ENCODE measurements at regions not wholly inside any gene's neighbourhood (a gene's known extent, or its start where the extent isn't known, plus 50 kb on each side); places are given as distances from the start of the nearest gene placed in this dataset.

- in situ Hi-C loops (cut with MboI; ENCODE audit: low sequenced_read_pairs, unreplicated experiment), result no loop called here
- no peak for DNase-seq (ENCODE audit: low spot score)
- no peak for TF ChIP-seq CTCF (IDR thresholded peaks at IDR 0.05; ENCODE audit: borderline replicate concordance, control extremely low read depth, extremely low read depth, insufficient read depth, missing control alignments)
Observed at GRCh38 chrX:95721011-95721410, 963.6 kb upstream of the DIAPH2 start.

GRCh38 chrX:95728446-95728845 lies 956.2 kb upstream of the DIAPH2 start:
- TF ChIP-seq CTCF (IDR thresholded peaks at IDR 0.05; ENCODE audit: borderline replicate concordance, control extremely low read depth, extremely low read depth, insufficient read depth, missing control alignments), result no peak
- no peak for DNase-seq (ENCODE audit: low spot score)
- in situ Hi-C loops (cut with MboI; ENCODE audit: low sequenced_read_pairs, unreplicated experiment), result no loop called here

- no peak for TF ChIP-seq CTCF (IDR thresholded peaks at IDR 0.05; ENCODE audit: borderline replicate concordance, control extremely low read depth, extremely low read depth, insufficient read depth, missing control alignments)
- DNase-seq (ENCODE audit: low spot score), result no peak
- in situ Hi-C loops (cut with MboI; ENCODE audit: low sequenced_read_pairs, unreplicated experiment), result no loop called here
Observed at GRCh38 chrX:95729401-95729800, 955.2 kb upstream of the DIAPH2 start.

GRCh38 chrX:95733426-95733825 lies 951.2 kb upstream of the DIAPH2 start:
- in situ Hi-C loops (cut with MboI; ENCODE audit: low sequenced_read_pairs, unreplicated experiment), result no loop called here
- no peak for TF ChIP-seq CTCF (IDR thresholded peaks at IDR 0.05; ENCODE audit: borderline replicate concordance, control extremely low read depth, extremely low read depth, insufficient read depth, missing control alignments)
- DNase-seq (ENCODE audit: low spot score), result no peak

GRCh38 chrX:95754411-95754810 lies 930.2 kb upstream of the DIAPH2 start:
- in situ Hi-C loops (cut with MboI; ENCODE audit: low sequenced_read_pairs, unreplicated experiment), result no loop called here
- no peak for DNase-seq (ENCODE audit: low spot score)
- no peak for TF ChIP-seq CTCF (IDR thresholded peaks at IDR 0.05; ENCODE audit: borderline replicate concordance, control extremely low read depth, extremely low read depth, insufficient read depth, missing control alignments)

GRCh38 chrX:95760356-95760755 lies 924.3 kb upstream of the DIAPH2 start:
- TF ChIP-seq CTCF (IDR thresholded peaks at IDR 0.05; ENCODE audit: borderline replicate concordance, control extremely low read depth, extremely low read depth, insufficient read depth, missing control alignments), result no peak
- no peak for DNase-seq (ENCODE audit: low spot score)
- in situ Hi-C loops (cut with MboI; ENCODE audit: low sequenced_read_pairs, unreplicated experiment), result no loop called here

GRCh38 chrX:95762716-95763115 lies 921.9 kb upstream of the DIAPH2 start:
- in situ Hi-C loops (cut with MboI; ENCODE audit: low sequenced_read_pairs, unreplicated experiment), result no loop called here
- TF ChIP-seq CTCF (IDR thresholded peaks at IDR 0.05; ENCODE audit: borderline replicate concordance, control extremely low read depth, extremely low read depth, insufficient read depth, missing control alignments), result no peak
- no peak for DNase-seq (ENCODE audit: low spot score)
